ENCODE measurements at regions not wholly inside any gene's neighbourhood (a gene's known extent, or its start where the extent isn't known, plus 50 kb on each side); places are given as distances from the start of the nearest gene placed in this dataset.

- POLR2A ChIA-PET: no interaction called here
- H3K79me2 ChIP-seq (ENCODE audit: insufficient read depth, low read length): no peaks in the 10 kb centered on the region
- no peaks in the 10 kb centered on the region for H4K20me1 ChIP-seq (ENCODE audit: insufficient read depth, low read length)
- H3K9ac ChIP-seq (ENCODE audit: insufficient read depth, low read depth, low read length): no peak overlapping the region
- H3K4me2 ChIP-seq (ENCODE audit: low read depth, low read length): no peak overlapping the region
- no peak overlapping the region for H3K27ac ChIP-seq (ENCODE audit: extremely low read length, insufficient read depth, low read length)
- no peak for FAIRE-seq
- ATAC-seq: no peak
- WGBS (ENCODE audit: low lambda C conversion rate): 33% methylated on average over 6 of the region's 25 CpGs
- in situ Hi-C loops (cut with HindIII; ENCODE audit: extremely low pct_ligation_motif_present, low pct_unique_long_range_greater_than_20kb) (no loop called here), intact Hi-C loops (cut with micrococcal nuclease; ENCODE audit: unreplicated experiment) (no loop called here)
- H3K27me3 ChIP-seq (ENCODE audit: control insufficient read depth in 1 of 2, insufficient read depth in 2 of 2, low read length in 2 of 2): peaks cover 10 to 35% of the 10 kb centered on the region in 2 experiments; a peak in 4 of 5 replicates
- TF ChIP-seq ZSCAN25 (CRISPR knock-in tag; IDR thresholded peaks at IDR 0.05): no peak
- TF ChIP-seq RXRA (CRISPR knock-in tag; IDR thresholded peaks at IDR 0.05): no peak
- TF ChIP-seq, protein P1, sequence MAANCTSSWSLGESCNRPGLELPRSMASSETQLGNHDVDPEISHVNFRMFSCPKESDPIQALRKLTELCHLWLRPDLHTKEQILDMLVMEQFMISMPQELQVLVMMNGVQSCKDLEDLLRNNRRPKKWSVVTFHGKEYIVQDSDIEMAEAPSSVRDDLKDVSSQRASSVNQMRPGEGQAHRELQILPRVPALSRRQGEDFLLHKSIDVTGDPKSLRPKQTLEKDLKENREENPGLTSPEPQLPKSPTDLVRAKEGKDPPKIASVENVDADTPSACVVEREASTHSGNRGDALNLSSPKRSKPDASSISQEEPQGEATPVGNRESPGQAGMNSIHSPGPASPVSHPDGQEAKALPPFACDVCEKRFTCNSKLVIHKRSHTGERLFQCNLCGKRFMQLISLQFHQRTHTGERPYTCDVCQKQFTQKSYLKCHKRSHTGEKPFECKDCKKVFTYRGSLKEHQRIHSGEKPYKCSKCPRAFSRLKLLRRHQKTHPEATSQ (CRISPR knock-in tag; IDR thresholded peaks at IDR 0.05; ENCODE audit: borderline replicate concordance): no peak
- no peak for TF ChIP-seq ZNF33A (CRISPR knock-in tag; IDR thresholded peaks at IDR 0.05; ENCODE audit: borderline replicate concordance)
- TF ChIP-seq STAT5B (CRISPR knock-in tag; IDR thresholded peaks at IDR 0.05): no peak
- no peak for TF ChIP-seq ATF4 (CRISPR knock-in tag; IDR thresholded peaks at IDR 0.05)
- TF ChIP-seq MBD4 (IDR thresholded peaks at IDR 0.05; ENCODE audit: borderline replicate concordance, low read length): no peak
- no peak for TF ChIP-seq HMGA1 (CRISPR knock-in tag; conservative IDR thresholded peaks at IDR 0.05)
- no peak for TF ChIP-seq ONECUT2 (CRISPR knock-in tag; IDR thresholded peaks at IDR 0.05)
- TF ChIP-seq ADNP (CRISPR knock-in tag; IDR thresholded peaks at IDR 0.05): no peak
- no peak for TF ChIP-seq ZNF484 (CRISPR knock-in tag; IDR thresholded peaks at IDR 0.05; ENCODE audit: borderline replicate concordance, low read depth)
- no peak for TF ChIP-seq NFRKB (IDR thresholded peaks at IDR 0.05)
- no peak for TF ChIP-seq ZNF232 (CRISPR knock-in tag; IDR thresholded peaks at IDR 0.05; ENCODE audit: borderline replicate concordance)
- TF ChIP-seq FOXM1 (CRISPR knock-in tag; IDR thresholded peaks at IDR 0.05): no peak
- no peak for TF ChIP-seq LCORL (IDR thresholded peaks at IDR 0.05)
- TF ChIP-seq LCORL (CRISPR knock-in tag; IDR thresholded peaks at IDR 0.05): no peak
- TF ChIP-seq ZNF83 (CRISPR knock-in tag; IDR thresholded peaks at IDR 0.05; ENCODE audit: borderline replicate concordance): no peak
- no peak for TF ChIP-seq RFXAP (CRISPR knock-in tag; IDR thresholded peaks at IDR 0.05; ENCODE audit: borderline replicate concordance)
- no peak overlapping the region for H3K4me3 ChIP-seq (replicated peaks in 1 of 3; ENCODE audit: insufficient read depth in 1 of 3, low read depth in 2 of 3, low read length in 3 of 3)
- CTCF ChIA-PET (ENCODE audit: low intra/inter-chr PET ratio, low total read pairs): no interaction called here
- DNase-seq (ENCODE audit: low spot score): no peak
- H2AFZ ChIP-seq (ENCODE audit: low read length): no peak overlapping the region
- no peaks in the 10 kb centered on the region for H3K9me3 ChIP-seq (ENCODE audit: low read length)
- H3K4me1 ChIP-seq (ENCODE audit: insufficient read depth, low read length): no peaks in the 10 kb centered on the region
- BruUV-seq (replicated peaks): no TSS peak
- H3K36me3 ChIP-seq (replicated peaks in 1 of 2; ENCODE audit: control insufficient read depth in 1 of 2, insufficient read depth in 2 of 2, low read length in 2 of 2): no peaks in the 10 kb centered on the region
Measured at GRCh38 chr14:105853907-105854599, 327.7 kb downstream of the TMEM121 start.

All from HepG2 (cell line).